Bronchial epithelial cell (primary cell): ENCODE measurements at regions not wholly inside any gene's neighbourhood (a gene's known extent, or its start where the extent isn't known, plus 50 kb on each side); places are given as distances from the start of the nearest gene placed in this dataset.

Experiments
- DNase-seq: peaks from one replicate; pipeline ENCODE4 v3.0.0-alpha.2; 2010; ENCODE audit warnings: low read depth
- FAIRE-seq: peaks from 2 replicates; lab custom pipeline; 2011; peaks lifted over from hg19 to GRCh38; lab: Jason Lieb, UNC
- H3K27me3 ChIP-seq: 2 replicates; pipeline ENCODE4 v1.5.1; 2011; ENCODE audit warnings: low read length; ENCODE audit not compliant: control insufficient read depth, insufficient read depth
- H3K36me3 ChIP-seq: 2 replicates; pipeline ENCODE4 v1.5.1; 2011; ENCODE audit warnings: low read length; ENCODE audit not compliant: control insufficient read depth, insufficient read depth
- H3K4me3 ChIP-seq: 2 replicates; pipeline ENCODE4 v1.5.1; 2011; ENCODE audit warnings: mild to moderate bottlenecking, low read depth, low read length, control low read depth
- CTCF ChIP-seq: IDR thresholded peaks from 2 replicates; pipeline ENCODE4 v1.5.1; 2011; ENCODE audit warnings: mild to moderate bottlenecking, moderate library complexity, low read length, control low read depth, inconsistent platforms; ENCODE audit not compliant: insufficient read depth, severe bottlenecking

- no peak for TF ChIP-seq CTCF
- H3K27me3 ChIP-seq = no peaks in the 10 kb centered on the region
- no peak overlapping the region for H3K4me3 ChIP-seq
- H3K36me3 ChIP-seq = no peaks in the 10 kb centered on the region
- DNase-seq = peak; percentile 27
- no peak for FAIRE-seq
Observed at GRCh38 chr3:94413336-94414108, 350.7 kb downstream of the NSUN3 start.

GRCh38 chr3:94414418-94414817 is 351.6 kb downstream of the NSUN3 start:
- DNase-seq (no peak), FAIRE-seq (no peak)
- Histone ChIP-seq H3K36me3 (no peaks in the 10 kb centered on the region), H3K27me3 (no peaks in the 10 kb centered on the region), H3K4me3 (no peak overlapping the region)
- TF ChIP-seq CTCF = no peak

- no peak for FAIRE-seq
- DNase-seq = peak; percentile 10
- no peaks in the 10 kb centered on the region for H3K27me3 ChIP-seq
- H3K4me3 ChIP-seq = no peak overlapping the region
- no peak for TF ChIP-seq CTCF
- no peaks in the 10 kb centered on the region for H3K36me3 ChIP-seq
Observed at GRCh38 chr3:94416768-94417167, 353.9 kb downstream of the NSUN3 start.

GRCh38 chr3:94417963-94418455 is 355.1 kb downstream of the NSUN3 start:
- no peak for FAIRE-seq
- no peak for TF ChIP-seq CTCF
- Histone ChIP-seq H3K27me3 (no peaks in the 10 kb centered on the region), H3K4me3 (no peak overlapping the region), H3K36me3 (no peaks in the 10 kb centered on the region)
- no peak for DNase-seq

GRCh38 chr3:94420931-94421330 is 358.1 kb downstream of the NSUN3 start:
- no peak for FAIRE-seq

More at GRCh38 chr3:94420931-94421330, 358.1 kb downstream of the NSUN3 start:
- H3K36me3 ChIP-seq = no peaks in the 10 kb centered on the region
- no peak for DNase-seq
- no peaks in the 10 kb centered on the region for H3K27me3 ChIP-seq
- H3K4me3 ChIP-seq = no peak overlapping the region
- no peak for TF ChIP-seq CTCF
